HG03095 (cell line): ENCODE measurements at regions not wholly inside any gene's neighbourhood (a gene's known extent, or its start where the extent isn't known, plus 50 kb on each side); places are given as distances from the start of the nearest gene placed in this dataset.

Source experiments
- ATAC-seq: cut with Tn5 transposase; IDR thresholded peaks from one replicate; pipeline ENCODE4 v1.9.1; 2021; ENCODE audit warnings: moderate library complexity; ENCODE audit not compliant: unreplicated experiment

DNA sequence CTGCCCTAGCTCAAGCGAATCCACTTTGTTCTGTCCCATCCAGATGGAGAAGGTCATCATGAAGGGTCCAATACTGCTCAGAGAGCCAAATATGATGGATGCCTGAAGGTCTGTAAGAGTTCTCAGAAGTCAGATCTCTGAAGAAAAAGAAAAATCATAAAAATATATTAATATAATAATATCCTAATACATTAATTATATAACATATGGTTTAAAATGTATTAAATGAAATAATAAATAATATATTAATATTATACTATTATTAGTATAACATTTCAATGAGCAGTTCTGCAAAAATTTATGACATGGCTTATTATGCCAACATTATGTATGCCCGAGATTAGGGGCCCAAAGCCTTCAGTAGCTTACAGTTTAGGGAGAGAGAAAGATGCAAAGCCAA lies 78.2 kb upstream of the GPR12 start:
- no peak for ATAC-seq

DNA sequence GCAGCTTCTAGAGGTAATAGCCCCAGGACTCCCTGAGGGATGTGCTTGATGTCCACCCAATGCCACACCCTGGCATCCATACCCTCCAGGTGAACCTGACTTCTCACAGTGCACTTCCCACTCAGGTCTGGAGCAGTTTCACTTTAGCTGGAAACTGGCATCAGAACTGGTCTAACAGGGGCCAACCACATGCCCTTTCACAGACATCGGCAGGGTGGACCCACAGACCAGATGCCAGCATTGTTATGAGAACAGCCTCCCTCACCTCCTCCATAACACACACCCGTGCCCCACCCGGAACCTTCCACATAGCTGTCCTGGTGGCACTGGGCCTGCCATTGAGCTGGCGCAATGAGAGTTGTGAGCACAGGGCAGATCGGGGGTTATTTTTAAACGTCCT lies 77.4 kb upstream of the GPR12 start:
- no peak for ATAC-seq

DNA sequence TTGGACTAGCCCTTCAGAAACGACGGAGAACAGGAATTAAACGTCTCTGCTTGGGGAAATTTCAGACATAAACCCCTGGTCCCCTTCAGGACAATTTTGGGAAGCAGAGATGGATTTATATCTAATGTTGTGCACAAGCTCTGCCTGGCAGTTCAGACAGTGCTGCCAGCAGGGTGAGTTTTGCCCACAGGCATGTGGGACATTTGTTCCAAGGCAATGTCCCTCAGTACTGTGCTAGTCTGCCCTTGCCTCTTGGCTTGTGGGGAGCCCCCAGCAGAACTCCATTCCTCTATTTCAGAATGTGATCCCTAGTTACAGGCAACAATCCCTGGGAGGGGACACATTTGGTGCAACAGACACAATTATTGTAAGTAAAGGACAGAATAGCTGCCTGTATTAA lies 76.5 kb upstream of the GPR12 start:
- no peak for ATAC-seq

DNA sequence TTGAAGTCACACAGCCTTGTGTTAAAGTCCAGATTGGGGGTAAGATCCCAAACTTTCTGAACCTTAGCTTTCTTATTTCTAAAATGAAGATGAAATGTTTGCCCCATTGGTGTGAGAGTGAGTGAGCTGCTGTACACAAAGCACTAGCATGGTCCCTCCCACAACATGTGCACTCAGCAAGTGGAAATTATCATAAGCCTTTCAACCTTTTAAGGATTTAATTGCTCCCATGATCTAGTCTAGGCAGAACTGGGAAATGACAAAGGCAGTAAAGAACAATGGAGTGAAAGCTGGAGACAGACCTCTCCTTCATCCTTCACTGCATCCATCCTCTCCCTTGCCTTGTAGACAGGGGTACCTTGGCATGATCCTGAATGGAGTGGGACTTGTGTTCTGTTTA lies 76.0 kb upstream of the GPR12 start:
- no peak for ATAC-seq

DNA sequence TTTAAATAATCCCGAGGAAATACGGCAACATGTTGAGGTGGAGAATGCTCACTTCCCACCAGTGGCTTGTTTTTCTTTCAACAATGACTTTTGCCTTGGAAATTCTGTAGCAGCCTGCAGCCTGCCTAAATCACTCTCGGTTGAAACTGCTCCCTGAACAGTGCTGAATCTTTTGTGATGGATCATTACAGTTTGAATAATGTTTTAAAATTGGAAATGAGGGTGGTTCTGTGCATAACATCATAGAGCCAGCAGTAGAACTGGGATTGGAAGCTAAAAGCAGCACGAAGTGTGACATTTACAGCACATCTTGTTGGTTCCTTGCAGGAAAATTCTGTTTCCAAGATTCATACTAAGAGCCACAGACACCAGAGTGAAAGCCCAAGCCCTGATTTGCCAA lies 74.1 kb upstream of the GPR12 start:
- no peak for ATAC-seq

DNA sequence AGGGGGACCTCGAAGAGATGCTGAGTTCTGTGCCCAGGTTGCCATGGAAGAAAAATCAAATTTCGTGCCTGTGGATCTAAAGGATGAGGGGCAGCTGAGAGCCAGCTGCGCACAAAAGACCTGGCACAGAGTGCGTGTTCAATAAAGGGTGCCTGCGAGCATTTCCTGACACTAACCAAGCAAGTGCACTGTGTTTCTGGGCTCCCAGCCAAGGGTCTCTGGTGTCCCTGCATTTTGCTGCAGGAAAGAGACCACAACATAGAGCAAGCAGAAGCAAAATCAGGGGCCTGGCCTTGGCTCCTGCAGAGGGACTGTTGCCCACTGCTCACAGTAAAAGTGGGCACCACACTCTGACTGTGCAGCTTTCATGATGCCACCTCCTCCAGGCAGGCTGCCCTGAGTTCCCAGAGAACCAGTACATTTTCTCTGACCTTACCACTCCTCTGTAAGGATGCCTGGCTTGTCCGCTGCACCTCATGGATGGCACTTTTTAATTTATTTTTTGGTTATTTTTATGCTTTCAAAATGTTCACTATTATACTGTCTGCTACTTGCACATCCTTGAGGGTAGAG lies 70.8 kb upstream of the GPR12 start:
- no peak for ATAC-seq

DNA sequence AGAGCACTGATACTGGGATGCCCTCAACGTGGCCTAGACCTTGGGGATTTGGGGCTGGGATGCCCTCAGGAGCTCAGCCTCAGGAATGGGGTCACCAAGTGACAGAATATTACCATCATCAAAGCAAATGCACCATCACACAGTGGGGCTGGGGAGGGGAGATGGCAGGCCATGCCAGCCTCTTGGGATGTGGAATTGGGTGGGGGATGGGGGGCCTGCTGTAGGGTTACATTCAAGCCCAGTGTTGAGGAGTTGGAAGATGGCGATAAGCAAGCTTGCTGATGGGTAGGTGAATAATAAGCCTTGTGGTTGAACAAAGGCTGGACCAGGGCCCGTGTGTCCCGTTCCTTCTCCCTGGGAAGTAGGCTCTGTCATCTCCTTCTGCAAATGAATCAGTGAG lies 69.1 kb upstream of the GPR12 start:
- ATAC-seq, result no peak

DNA sequence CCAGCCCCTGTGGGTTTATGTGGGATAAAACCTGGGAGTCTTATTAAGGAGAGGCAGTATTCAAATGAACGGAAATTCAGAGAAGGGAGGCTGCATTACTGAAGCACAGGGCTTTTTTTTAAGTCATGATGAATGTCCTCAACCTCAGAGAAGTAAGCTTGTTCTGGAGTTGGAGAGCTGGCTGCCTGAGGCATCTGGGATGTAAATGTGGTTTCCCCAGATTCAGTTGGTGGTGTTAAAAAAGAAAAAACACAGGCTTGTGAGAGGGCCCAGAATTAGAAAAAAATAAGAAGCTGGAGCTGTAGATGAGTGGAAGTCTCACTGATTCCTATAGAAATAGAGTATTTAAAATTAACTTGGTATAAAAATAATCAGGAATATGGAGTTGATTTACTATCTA lies 64.0 kb upstream of the GPR12 start:
- no peak for ATAC-seq

DNA sequence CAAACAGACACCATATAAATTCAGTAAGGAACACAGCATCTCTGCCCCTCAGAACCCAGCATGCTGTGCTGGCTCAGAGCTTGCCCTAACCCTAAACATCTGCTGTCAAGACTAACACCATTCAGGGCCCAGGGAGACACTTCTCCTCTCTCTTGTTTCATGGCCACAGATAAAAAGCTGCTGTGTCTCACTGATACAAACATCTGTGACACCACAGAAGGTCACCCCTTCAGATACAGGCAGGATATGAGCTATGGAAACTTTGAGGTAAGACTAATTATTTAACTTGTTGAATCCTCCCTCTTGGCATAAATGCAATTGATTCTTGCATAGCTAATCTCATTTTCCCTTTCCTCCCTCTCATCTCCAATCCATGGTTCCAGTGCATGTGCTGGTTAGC lies 61.6 kb upstream of the GPR12 start:
- ATAC-seq, result no peak

DNA sequence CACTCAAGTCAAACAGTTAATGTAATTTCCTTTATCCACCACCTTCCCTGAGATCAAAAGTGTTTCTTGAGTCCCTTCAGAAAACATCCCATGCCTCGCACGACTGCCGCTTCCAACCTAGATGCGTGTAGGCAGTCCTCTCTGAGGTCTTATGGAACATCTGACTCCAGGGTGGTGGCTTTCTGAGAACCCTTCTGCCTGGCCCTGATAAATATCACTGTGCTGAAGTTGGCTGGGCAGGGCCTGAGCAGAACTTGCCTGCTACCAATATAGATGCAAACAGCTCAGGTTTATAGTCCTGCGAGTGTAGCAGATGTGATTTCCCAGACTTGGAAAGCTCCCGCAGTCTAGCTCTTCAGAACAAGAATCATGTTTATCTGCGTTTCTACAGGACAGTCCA lies 61.1 kb upstream of the GPR12 start:
- ATAC-seq, result no peak

DNA sequence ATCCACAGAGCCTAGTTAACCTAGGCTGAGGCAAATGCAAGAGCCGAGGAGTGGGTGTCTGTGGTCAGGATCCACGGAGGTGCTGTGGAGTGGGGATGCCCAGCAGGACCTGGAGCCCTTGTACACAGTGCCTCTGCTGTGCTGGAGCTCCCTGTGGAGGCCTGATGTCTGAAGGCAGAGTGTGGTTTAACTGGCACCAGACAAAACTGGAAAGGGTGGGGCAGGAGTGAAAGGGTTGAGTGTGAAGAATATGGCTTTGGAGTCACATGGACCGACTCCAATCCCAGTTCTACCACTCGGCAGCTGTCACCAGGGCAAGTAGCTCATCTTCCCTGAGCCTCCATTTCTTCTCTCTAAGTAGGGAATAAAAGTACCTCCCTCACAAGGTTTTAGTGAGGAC lies 60.3 kb upstream of the GPR12 start:
- no peak for ATAC-seq

DNA sequence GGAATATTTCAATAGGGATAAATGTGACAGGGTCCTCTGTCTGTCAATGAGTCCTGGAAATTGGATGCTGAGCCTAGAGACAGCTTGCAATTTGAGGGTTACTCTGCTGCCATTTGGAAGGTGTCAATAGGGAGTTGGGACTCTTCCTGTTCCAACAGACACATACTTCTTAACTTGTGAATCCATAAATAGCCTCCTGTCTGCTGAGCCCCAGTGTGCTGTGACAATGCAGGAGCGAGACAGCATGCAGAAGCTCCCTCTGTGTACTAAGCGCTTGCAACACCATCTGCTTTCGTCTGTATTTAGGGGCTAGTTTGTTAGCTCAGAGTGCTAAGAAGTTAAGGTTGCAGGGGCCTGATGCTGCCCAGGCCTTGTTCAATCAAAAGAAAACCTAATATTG lies 58.5 kb upstream of the GPR12 start:
- no peak for ATAC-seq

DNA sequence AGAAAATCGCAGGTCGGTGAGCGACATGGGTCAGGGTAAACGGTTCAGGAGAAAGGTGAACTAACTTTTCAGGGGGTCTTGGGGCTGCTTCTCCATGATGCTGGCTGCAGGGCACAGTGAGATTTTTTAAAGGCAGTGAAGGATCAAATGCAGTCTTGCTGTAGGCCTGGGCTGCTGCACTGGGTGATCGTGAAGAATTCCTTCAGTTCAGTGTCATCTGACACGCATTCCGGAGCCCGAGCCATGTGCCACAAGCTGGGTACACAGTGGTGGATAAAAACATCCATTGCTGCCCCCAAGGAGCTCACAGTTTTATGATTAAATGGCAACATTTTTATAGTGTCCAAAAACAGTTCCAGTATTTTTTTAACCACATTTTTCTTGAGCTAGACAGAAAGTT lies 56.3 kb upstream of the GPR12 start:
- no peak for ATAC-seq

DNA sequence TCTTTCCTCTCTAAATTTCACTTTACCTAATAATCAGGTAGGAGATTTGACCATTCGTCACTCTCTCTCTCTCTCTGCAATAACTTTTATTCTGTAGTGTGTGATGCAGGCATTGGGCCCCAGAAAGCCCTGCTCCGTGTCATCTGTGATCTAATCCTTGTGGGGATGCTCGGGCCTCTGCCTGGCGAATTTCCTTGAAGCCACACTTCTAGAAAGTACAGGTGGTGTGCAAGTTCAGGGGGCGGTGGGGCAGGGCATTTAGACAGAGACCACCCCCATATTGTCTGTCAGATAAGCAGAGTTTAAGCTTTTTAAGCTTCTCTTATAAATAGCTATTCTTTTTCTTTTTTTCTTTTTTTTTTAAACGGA lies 53.4 kb upstream of the GPR12 start:
- no peak for ATAC-seq

DNA sequence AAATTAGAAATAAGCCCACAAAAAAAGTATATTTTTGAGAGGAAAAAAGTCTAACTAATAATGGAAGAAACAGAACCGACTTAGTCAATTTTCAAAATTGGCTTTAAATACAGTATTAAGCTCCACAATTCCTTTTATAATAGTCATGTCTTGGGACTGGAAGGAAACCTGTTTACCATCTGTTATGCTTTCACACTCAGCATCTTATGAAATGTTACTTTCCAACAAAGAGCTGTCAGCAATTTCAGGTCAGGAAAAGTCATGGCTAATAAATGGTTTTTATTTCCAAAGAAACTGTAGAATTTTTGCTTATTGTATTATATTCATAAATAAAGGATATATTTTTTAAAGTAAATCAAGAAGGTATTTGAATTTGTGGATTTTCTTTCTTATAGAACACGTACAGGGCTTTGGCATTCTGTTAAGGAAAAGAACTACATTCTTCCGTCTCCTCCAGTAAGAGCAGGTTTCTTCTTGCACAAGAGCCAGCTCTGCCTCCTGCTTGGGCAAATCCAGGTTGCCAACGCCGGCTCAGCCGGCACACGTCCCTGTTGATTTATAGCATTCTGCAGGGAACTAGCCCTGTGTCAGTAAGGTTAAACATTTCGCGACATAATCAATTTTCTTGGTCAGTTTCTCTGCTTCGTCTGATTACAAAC lies 52.9 kb upstream of the GPR12 start:
- ATAC-seq, result no peak

DNA sequence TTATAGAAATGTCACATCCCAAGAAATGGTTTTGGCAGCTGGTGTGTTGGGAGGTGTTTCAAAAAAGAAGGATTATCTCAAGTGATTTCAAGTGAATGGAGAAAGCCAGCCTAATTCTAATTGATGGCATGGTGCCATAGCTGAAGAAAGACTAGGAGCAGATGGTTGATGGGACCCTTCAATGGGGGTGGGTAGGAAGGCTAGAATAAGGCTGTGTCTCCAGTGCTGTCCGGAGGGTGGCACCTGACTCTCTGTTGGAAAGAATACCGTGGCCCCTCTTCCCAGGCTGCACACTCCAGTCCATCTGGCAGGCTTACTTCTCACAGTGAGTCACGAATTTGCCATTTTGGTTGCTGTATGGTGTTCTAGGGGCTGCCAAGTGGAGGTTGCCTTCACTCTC lies 51.0 kb upstream of the GPR12 start:
- ATAC-seq, result no peak
